Heart left ventricle (tissue), 13 donors: ENCODE measurements at regions not wholly inside any gene's neighbourhood (a gene's known extent, or its start where the extent isn't known, plus 50 kb on each side); places are given as distances from the start of the nearest gene placed in this dataset.

Experiments
- POLR2A ChIP-seq, 2 donors: fragments of 450-650 bp; IDR thresholded peaks; one replicate each; pipeline ENCODE4 v1.6.1; 2017; ENCODE audit warnings: antibody characterized with exemption in 2 of 2, mild to moderate bottlenecking in 2 of 2, moderate library complexity in 2 of 2
- TF ChIP-seq, protein P1 (sequence below), 12 donors: fragments of 200-600 bp; sonication (generic) in 4 of 12; IDR thresholded peaks; one replicate each; pipeline versions ENCODE4 v1.5.0 to v1.8.0; 2018 to 2022; ENCODE audit warnings: antibody characterized with exemption in 12 of 12, mild to moderate bottlenecking in 5 of 12
- donor health status: ischemic (EF 13 %, LVEDD 7.1; RV severe dilation, severe dysfunction).
- donor health status: DM: no; HTN: yes; CAD: no.
- donor health status: DM: no; HTN: no; CAD: no.
- donor health status: ischemic (EF 25% LVEDD 6.9; RV normal size, moderate dysfunction).
- donor health status: ischemic (EF 25% LVEDD 5.7; RV mildly dilated, moderate dysfunction).
- donor health status: ischemic (EF 35%, LVEDD 5.7; RV mildly dilated, moderate dysfunction).
- donor health status: nonischemic (EF 11% LVEDD 7.7; RV severe dilation, severe dysfunction).
- donor health status: DM: yes; HTN: yes; CAD: no.
- donor health status: PGD.
- donor health status: ischemic (EF 29% LVEDD 5.4; RV normal size, mild dysfunction).
- donor health status: nonischemic (EF 23%, LVEDD 6.1; RV moderate dilation, normal function).

DNA sequence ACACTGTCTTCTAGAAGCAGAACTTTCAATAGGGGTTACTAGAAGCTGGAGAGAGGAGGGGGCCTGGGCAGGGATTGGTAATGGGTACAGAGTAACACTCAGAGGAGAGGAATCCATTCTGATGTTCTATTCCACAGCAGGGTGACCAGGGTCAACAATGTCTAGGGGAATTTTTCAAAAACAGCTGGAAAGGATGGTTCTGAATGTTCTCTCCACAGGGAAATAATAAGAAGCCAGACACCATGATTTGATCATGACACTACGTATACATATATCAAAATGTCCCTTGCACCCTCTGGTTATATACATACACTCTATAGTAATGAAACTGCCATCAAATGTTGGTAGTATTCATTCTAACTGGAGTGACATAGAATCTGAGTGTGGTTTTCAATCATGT lies 111.2 kb upstream of the TOP3B start:
- TF ChIP-seq, protein P1, sequence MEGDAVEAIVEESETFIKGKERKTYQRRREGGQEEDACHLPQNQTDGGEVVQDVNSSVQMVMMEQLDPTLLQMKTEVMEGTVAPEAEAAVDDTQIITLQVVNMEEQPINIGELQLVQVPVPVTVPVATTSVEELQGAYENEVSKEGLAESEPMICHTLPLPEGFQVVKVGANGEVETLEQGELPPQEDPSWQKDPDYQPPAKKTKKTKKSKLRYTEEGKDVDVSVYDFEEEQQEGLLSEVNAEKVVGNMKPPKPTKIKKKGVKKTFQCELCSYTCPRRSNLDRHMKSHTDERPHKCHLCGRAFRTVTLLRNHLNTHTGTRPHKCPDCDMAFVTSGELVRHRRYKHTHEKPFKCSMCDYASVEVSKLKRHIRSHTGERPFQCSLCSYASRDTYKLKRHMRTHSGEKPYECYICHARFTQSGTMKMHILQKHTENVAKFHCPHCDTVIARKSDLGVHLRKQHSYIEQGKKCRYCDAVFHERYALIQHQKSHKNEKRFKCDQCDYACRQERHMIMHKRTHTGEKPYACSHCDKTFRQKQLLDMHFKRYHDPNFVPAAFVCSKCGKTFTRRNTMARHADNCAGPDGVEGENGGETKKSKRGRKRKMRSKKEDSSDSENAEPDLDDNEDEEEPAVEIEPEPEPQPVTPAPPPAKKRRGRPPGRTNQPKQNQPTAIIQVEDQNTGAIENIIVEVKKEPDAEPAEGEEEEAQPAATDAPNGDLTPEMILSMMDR (IDR thresholded peaks at IDR 0.05): no peak
- no peak for TF ChIP-seq POLR2A (IDR thresholded peaks at IDR 0.05)
